ENCODE measurements at regions not wholly inside any gene's neighbourhood (a gene's known extent, or its start where the extent isn't known, plus 50 kb on each side); places are given as distances from the start of the nearest gene placed in this dataset.

DNA sequence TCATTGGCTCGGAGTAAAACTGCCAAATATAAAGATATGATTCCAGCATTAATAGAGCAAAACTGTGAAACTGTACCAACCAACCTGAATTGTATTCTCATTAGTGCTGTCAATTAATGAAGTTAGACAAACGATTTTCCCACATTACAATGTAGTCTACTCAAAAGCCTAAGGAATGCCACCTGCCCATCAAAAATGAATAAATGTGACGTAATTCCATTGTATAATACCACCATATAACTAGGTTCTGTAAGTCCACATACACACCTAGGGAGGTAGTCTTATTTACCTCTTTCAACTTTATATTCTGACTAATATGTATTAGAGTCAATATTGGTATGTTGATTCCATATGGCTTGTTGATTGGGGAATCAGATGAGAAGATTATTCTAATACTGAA lies 76.2 kb downstream of the FAM76B start:
- TF ChIP-seq CTCF (IDR thresholded peaks at IDR 0.05; ENCODE audit: low read depth, low read length) (no peak), EZH2phosphoT487 (IDR thresholded peaks at IDR 0.05; ENCODE audit: low read depth) (no peak)
- Histone ChIP-seq H3K4me2 (ENCODE audit: low read length) (no peak overlapping the region), H3K9ac (ENCODE audit: low read length) (no peak overlapping the region), H3K27ac (ENCODE audit: low read length) (no peak overlapping the region), H4K20me1 (ENCODE audit: insufficient read depth, low read length) (no peaks in the 10 kb centered on the region), H3K27me3 (ENCODE audit: low read depth, low read length) (no peaks in the 10 kb centered on the region), H3K4me1 (ENCODE audit: low read length) (peaks cover 50% of the 10 kb centered on the region), H3K9me3 (ENCODE audit: insufficient read depth, low read length) (no peaks in the 10 kb centered on the region), H3K79me2 (ENCODE audit: low read length) (no peaks in the 10 kb centered on the region), H2AFZ (ENCODE audit: low read depth, low read length) (no peak overlapping the region), H3K4me3 (ENCODE audit: low read length) (no peak overlapping the region), H3K36me3 (replicated peaks; ENCODE audit: low read depth, low read length) (no peaks in the 10 kb centered on the region)

DNA sequence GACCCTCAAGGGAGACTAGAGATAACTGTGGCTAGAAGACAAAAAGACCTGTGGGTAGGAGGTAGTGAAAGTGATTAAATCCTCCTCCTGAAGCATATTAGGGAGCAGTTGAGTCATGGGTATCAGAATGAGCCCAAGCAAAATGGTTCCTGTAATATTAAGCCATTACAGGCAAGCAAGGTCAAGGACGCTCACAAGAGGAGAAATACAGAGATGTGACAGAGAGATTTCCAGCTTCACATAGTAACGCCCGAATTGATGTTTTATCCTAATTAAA lies 77.7 kb downstream of the FAM76B start:
- no peak for TF ChIP-seq EZH2phosphoT487 (IDR thresholded peaks at IDR 0.05; ENCODE audit: low read depth)
- TF ChIP-seq CTCF (IDR thresholded peaks at IDR 0.05; ENCODE audit: low read depth, low read length), result no peak
- Histone ChIP-seq H3K9me3 (ENCODE audit: insufficient read depth, low read length) (no peaks in the 10 kb centered on the region), H3K79me2 (ENCODE audit: low read length) (no peaks in the 10 kb centered on the region), H4K20me1 (ENCODE audit: insufficient read depth, low read length) (no peaks in the 10 kb centered on the region), H3K27ac (ENCODE audit: low read length) (peak overlapping the region; percentile 81), H3K4me3 (ENCODE audit: low read length) (peak overlapping the region; percentile 68), H3K27me3 (ENCODE audit: low read depth, low read length) (no peaks in the 10 kb centered on the region), H3K4me2 (ENCODE audit: low read length) (peak overlapping the region; percentile 83), H3K9ac (ENCODE audit: low read length) (peak overlapping the region; percentile 61), H3K36me3 (replicated peaks; ENCODE audit: low read depth, low read length) (no peaks in the 10 kb centered on the region), H2AFZ (ENCODE audit: low read depth, low read length) (peak overlapping the region; percentile 44), H3K4me1 (ENCODE audit: low read length) (peaks cover 50% of the 10 kb centered on the region)

DNA sequence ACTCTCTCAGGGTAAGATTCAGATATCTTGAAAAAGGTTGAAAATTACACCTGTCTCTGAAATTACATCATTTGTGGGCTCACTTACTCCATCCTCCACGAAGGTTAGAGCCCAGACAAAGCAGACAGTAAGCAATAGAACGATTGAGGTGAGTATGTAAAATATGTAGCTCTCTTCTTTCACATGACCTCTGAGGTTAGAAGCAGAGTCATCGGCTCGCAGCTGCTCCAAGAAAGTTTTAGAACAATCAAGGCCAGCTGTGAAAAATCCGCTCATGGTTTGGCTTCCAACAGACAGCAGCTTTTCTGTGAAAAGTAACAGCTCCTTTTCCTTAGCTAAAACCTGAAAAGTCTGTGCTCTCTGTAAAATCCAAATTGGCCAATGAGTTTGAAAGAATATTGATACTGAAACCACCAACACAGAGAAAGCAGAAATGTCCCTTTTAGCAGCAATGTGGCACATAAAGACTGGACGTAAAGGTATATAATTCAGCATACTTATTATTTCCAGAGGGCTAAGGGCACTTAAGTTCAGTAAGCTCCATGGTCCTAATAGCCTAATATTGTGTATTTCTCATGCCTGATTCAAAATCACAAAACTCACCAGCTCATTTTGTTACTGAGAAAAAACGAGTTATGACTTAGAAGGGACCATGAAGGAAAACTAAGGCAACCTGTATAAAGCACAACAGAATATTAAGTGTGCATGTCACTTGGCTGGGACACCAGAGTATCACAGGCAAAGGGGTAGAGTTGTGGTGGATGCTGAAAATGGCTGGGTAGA lies 78.2 kb downstream of the FAM76B start:
- Histone ChIP-seq H2AFZ (ENCODE audit: low read depth, low read length) (peak overlapping the region; percentile 44), H3K79me2 (ENCODE audit: low read length) (no peaks in the 10 kb centered on the region), H3K4me1 (ENCODE audit: low read length) (peaks cover 48% of the 10 kb centered on the region), H3K4me2 (ENCODE audit: low read length) (peak overlapping the region; percentile 83), H4K20me1 (ENCODE audit: insufficient read depth, low read length) (no peaks in the 10 kb centered on the region), H3K27me3 (ENCODE audit: low read depth, low read length) (no peaks in the 10 kb centered on the region), H3K4me3 (ENCODE audit: low read length) (peak overlapping the region; percentile 68), H3K36me3 (replicated peaks; ENCODE audit: low read depth, low read length) (no peaks in the 10 kb centered on the region), H3K27ac (ENCODE audit: low read length) (peak overlapping the region; percentile 81), H3K9me3 (ENCODE audit: insufficient read depth, low read length) (no peaks in the 10 kb centered on the region), H3K9ac (ENCODE audit: low read length) (peak overlapping the region; percentile 61)
- TF ChIP-seq EZH2phosphoT487 (IDR thresholded peaks at IDR 0.05; ENCODE audit: low read depth), result no peak
- TF ChIP-seq CTCF (IDR thresholded peaks at IDR 0.05; ENCODE audit: low read depth, low read length), result no peak

DNA sequence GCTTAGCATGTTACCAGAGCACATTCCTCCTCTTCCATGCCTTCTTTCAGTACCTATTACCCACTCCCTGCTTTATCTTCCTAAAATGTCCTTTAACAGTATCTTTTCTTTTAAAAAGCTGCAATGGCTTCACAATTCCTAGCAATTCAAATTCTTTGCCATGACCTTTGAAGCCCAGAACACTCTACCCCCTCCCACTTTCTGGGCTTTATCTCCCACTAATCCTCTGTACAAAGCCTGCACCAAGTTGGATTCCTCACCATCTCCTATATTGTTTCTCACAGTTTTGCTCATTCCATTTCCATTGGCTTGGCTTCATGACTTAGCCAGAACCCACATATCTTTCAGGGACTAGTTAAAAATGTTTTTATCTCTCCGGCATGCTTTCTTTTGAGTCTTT lies 80.9 kb downstream of the FAM76B start:
- H3K4me2 ChIP-seq (ENCODE audit: low read length), result no peak overlapping the region
- H3K4me3 ChIP-seq (ENCODE audit: low read length), result no peak overlapping the region
- no peaks in the 10 kb centered on the region for H4K20me1 ChIP-seq (ENCODE audit: insufficient read depth, low read length)
- H3K4me1 ChIP-seq (ENCODE audit: low read length), result peaks cover 33% of the 10 kb centered on the region
- no peaks in the 10 kb centered on the region for H3K79me2 ChIP-seq (ENCODE audit: low read length)
- no peak overlapping the region for H2AFZ ChIP-seq (ENCODE audit: low read depth, low read length)
- no peak for TF ChIP-seq CTCF (IDR thresholded peaks at IDR 0.05; ENCODE audit: low read depth, low read length)
- no peak for TF ChIP-seq EZH2phosphoT487 (IDR thresholded peaks at IDR 0.05; ENCODE audit: low read depth)
- H3K9ac ChIP-seq (ENCODE audit: low read length), result no peak overlapping the region
- H3K27ac ChIP-seq (ENCODE audit: low read length), result no peak overlapping the region
- no peaks in the 10 kb centered on the region for H3K9me3 ChIP-seq (ENCODE audit: insufficient read depth, low read length)
- H3K36me3 ChIP-seq (replicated peaks; ENCODE audit: low read depth, low read length), result no peaks in the 10 kb centered on the region
- H3K27me3 ChIP-seq (ENCODE audit: low read depth, low read length), result no peaks in the 10 kb centered on the region

Data from OCI-LY3 (cell line).